Skeletal muscle satellite cell (primary cell): ENCODE measurements at regions not wholly inside any gene's neighbourhood (a gene's known extent, or its start where the extent isn't known, plus 50 kb on each side); places are given as distances from the start of the nearest gene placed in this dataset.

Source experiments
- H3K27me3 ChIP-seq: 2 replicates; pipeline ENCODE4 v1.7.0; 2013; ENCODE audit warnings: low read length; ENCODE audit not compliant: control insufficient read depth, insufficient read depth
- H3K36me3 ChIP-seq: 2 replicates; pipeline ENCODE4 v1.7.0; 2013; ENCODE audit warnings: mild to moderate bottlenecking, control low read depth, low read length; ENCODE audit not compliant: insufficient read depth
- H3K4me1 ChIP-seq: 2 replicates; pipeline ENCODE4 v1.7.0; 2013; ENCODE audit warnings: low read length; ENCODE audit not compliant: control insufficient read depth, insufficient read depth
- H3K4me2 ChIP-seq: 2 replicates; pipeline ENCODE4 v1.7.0; 2013; ENCODE audit warnings: mild to moderate bottlenecking, low read length
- H3K4me3 ChIP-seq: 2 replicates; pipeline ENCODE4 v1.7.0; 2013; ENCODE audit warnings: low read length
- H3K9ac ChIP-seq: 2 replicates; pipeline ENCODE4 v1.7.0; 2013; ENCODE audit warnings: mild to moderate bottlenecking, low read depth, low read length, moderate library complexity
- H3K9me3 ChIP-seq: replicated peaks from 2 replicates; pipeline ENCODE4 v1.7.0; 2013; ENCODE audit warnings: mild to moderate bottlenecking, control low read depth, low read length

- H3K4me2 ChIP-seq, result no peak overlapping the region
- H3K4me1 ChIP-seq, result no peaks in the 10 kb centered on the region
- H3K36me3 ChIP-seq, result no peaks in the 10 kb centered on the region
- H3K9ac ChIP-seq, result no peak overlapping the region
- no peaks in the 10 kb centered on the region for H3K27me3 ChIP-seq
- no peaks in the 10 kb centered on the region for H3K9me3 ChIP-seq
- no peak overlapping the region for H3K4me3 ChIP-seq
Observed at GRCh38 chr18:75574187-75574586, 146.7 kb upstream of the SMIM21 start.

GRCh38 chr18:75563150-75563549 is 135.6 kb upstream of the SMIM21 start:
- H3K9me3 ChIP-seq, result no peaks in the 10 kb centered on the region
- H3K9ac ChIP-seq, result no peak overlapping the region
- no peaks in the 10 kb centered on the region for H3K27me3 ChIP-seq
- H3K4me3 ChIP-seq, result no peak overlapping the region
- no peaks in the 10 kb centered on the region for H3K4me1 ChIP-seq
- no peak overlapping the region for H3K4me2 ChIP-seq
- no peaks in the 10 kb centered on the region for H3K36me3 ChIP-seq

DNA sequence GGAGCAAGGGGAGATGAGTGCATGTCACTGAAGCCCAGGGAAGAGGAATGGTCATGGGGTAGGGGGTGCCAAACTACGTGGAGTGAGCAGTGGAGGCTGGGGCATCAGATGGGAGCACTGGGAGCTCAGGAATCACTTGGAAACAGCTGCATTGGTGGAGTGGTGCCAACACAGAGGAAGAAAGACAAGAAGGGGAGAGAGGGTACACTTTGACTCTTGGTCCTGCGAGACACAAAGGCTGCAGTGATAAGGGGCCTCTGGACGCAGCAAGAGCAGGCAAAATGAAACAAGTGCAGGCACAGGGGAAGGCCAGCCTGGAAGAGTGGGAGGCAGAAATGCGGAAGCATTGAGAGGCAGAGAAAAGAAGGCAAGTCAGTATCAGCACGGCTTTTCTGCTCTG is 134.7 kb upstream of the SMIM21 start:
- Histone ChIP-seq H3K9ac (no peak overlapping the region), H3K4me1 (no peaks in the 10 kb centered on the region), H3K4me2 (no peak overlapping the region), H3K27me3 (no peaks in the 10 kb centered on the region), H3K36me3 (no peaks in the 10 kb centered on the region), H3K4me3 (no peak overlapping the region), H3K9me3 (no peaks in the 10 kb centered on the region)

GRCh38 chr18:75558790-75559189 is 131.3 kb upstream of the SMIM21 start:
- Histone ChIP-seq H3K27me3 (no peaks in the 10 kb centered on the region), H3K9ac (no peak overlapping the region), H3K4me2 (no peak overlapping the region), H3K9me3 (no peaks in the 10 kb centered on the region), H3K36me3 (no peaks in the 10 kb centered on the region), H3K4me3 (no peak overlapping the region), H3K4me1 (no peaks in the 10 kb centered on the region)

DNA sequence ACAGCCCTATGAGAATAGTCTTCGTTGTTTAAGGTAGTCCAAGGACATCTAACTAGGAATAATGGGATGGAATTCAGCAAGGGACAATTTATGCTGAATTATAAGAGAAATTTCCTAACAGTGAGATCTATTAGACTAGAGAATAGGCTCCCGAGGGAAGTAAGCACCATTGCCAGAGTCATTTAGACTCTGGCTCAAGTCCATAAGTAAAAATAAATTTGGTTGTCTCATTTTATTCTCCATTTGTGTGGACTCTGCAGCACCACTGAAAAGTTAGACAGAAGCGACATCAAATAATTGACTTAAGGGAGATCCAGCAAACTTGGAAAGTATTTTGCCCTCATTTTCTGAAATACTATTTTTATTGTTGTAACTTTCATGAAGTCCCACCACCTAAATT is 129.3 kb upstream of the SMIM21 start:
- H3K4me3 ChIP-seq, result no peak overlapping the region
- no peak overlapping the region for H3K9ac ChIP-seq
- H3K36me3 ChIP-seq, result no peaks in the 10 kb centered on the region
- no peaks in the 10 kb centered on the region for H3K27me3 ChIP-seq
- no peaks in the 10 kb centered on the region for H3K4me1 ChIP-seq
- H3K4me2 ChIP-seq, result no peak overlapping the region
- no peaks in the 10 kb centered on the region for H3K9me3 ChIP-seq

DNA sequence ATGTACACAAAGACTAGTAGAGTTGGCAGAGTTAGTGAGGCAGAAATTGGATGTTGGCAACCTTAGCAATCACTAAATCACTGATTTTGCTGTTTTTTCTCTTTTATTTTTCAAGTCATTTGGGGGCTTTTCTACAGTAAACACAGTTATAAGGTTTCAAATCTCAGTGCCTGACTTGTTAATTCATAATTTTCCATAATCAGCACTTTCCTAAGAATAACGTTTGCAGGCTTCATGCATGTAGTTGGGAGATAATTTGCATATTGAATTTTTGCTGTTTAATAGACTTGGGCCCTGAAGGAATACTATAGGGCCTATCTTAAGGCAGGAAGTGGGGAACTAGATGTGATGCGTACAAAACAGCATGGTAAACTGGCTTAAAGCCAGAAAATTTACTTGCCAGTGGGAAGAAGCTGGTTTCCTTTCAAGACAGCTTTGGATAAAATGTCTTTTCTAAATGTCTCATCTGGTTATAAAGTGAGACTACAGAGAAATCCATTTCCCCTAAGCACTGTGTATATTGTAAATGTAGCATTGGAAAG is 127.2 kb upstream of the SMIM21 start:
- no peaks in the 10 kb centered on the region for H3K27me3 ChIP-seq
- H3K4me1 ChIP-seq, result no peaks in the 10 kb centered on the region
- no peaks in the 10 kb centered on the region for H3K9me3 ChIP-seq
- H3K36me3 ChIP-seq, result no peaks in the 10 kb centered on the region
- no peak overlapping the region for H3K4me2 ChIP-seq
- no peak overlapping the region for H3K4me3 ChIP-seq
- no peak overlapping the region for H3K9ac ChIP-seq

- Histone ChIP-seq H3K4me3 (no peak overlapping the region), H3K36me3 (no peaks in the 10 kb centered on the region), H3K9me3 (no peaks in the 10 kb centered on the region), H3K9ac (no peak overlapping the region), H3K4me1 (no peaks in the 10 kb centered on the region), H3K4me2 (no peak overlapping the region), H3K27me3 (no peaks in the 10 kb centered on the region)
Observed at GRCh38 chr18:75554176-75554575, 126.7 kb upstream of the SMIM21 start.

DNA sequence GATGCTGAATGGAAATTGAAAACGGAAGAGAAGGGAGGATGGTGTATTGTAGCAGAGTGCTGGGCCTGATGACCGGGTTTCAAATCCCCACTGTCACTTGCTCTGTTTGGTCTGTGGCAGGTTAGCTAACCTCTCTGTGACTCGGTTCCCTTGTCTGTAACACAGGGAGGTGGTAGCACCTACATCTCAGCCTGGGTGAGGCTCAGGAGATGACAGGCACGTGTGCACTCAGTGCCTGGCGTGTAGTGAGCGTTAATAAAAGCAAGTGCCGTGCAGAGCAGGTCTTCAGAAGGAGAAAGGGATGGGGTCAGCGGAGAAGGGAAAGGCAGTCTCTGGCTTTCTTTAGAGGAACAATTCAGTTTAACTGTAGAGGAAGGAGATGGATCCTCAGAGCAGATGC is 125.5 kb upstream of the SMIM21 start:
- Histone ChIP-seq H3K9me3 (no peaks in the 10 kb centered on the region), H3K27me3 (no peaks in the 10 kb centered on the region), H3K4me1 (no peaks in the 10 kb centered on the region), H3K4me2 (no peak overlapping the region), H3K4me3 (no peak overlapping the region), H3K36me3 (no peaks in the 10 kb centered on the region), H3K9ac (no peak overlapping the region)

DNA sequence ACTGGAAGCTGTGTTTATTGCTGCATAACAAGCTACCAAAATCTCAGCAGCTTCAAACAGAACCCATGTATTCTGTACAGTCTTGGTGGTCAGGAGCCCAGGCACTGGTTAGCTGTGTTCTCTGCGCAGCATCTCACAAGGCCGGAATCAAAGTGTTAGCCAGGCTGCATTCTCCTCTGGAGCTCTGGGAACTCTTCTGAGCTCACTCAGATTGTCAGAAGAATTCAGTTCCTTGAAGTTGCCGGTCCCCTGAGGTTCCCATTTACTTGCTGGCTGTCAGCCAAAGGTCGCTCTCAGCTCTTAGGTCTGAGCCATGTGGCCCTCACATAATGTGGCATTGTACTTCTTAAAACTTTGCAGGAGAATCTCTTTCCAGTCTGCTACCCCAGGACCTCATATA is 123.6 kb upstream of the SMIM21 start:
- Histone ChIP-seq H3K36me3 (no peaks in the 10 kb centered on the region), H3K4me1 (no peaks in the 10 kb centered on the region), H3K9ac (no peak overlapping the region), H3K9me3 (no peaks in the 10 kb centered on the region), H3K27me3 (no peaks in the 10 kb centered on the region), H3K4me3 (no peak overlapping the region), H3K4me2 (no peak overlapping the region)

- no peak overlapping the region for H3K9ac ChIP-seq
- H3K4me2 ChIP-seq, result no peak overlapping the region
- no peaks in the 10 kb centered on the region for H3K36me3 ChIP-seq
- H3K4me3 ChIP-seq, result no peak overlapping the region
- no peaks in the 10 kb centered on the region for H3K27me3 ChIP-seq
- peaks cover 13% of the 10 kb centered on the region for H3K4me1 ChIP-seq
- H3K9me3 ChIP-seq, result no peaks in the 10 kb centered on the region
Observed at GRCh38 chr18:75548353-75548905, 120.9 kb upstream of the SMIM21 start.

DNA sequence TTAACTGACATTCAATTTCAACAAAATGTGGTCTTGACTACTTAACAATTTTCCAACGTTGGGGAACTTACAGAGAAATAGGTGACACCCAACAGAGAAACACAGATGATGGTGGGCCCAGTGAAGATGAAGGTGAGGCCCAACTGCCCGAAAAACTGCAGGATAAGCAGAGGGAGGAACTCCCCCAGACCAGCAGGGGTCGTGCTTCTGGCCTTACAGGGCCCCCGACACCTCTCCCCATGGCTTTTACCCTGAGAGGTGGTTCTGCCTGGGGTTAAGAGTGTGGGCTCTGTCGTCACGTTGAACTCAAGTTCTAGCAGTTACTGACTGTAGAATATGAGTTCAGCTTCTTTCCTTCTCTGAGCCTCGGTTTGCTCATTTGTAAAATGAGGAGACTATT is 119.5 kb upstream of the SMIM21 start:
- no peaks in the 10 kb centered on the region for H3K36me3 ChIP-seq
- no peaks in the 10 kb centered on the region for H3K27me3 ChIP-seq
- H3K4me3 ChIP-seq, result no peak overlapping the region
- no peak overlapping the region for H3K9ac ChIP-seq
- no peak overlapping the region for H3K4me2 ChIP-seq
- peaks cover 13% of the 10 kb centered on the region for H3K4me1 ChIP-seq
- no peaks in the 10 kb centered on the region for H3K9me3 ChIP-seq

- H3K9ac ChIP-seq, result no peak overlapping the region
- H3K9me3 ChIP-seq, result no peaks in the 10 kb centered on the region
- H3K4me1 ChIP-seq, result peaks cover 13% of the 10 kb centered on the region
- no peak overlapping the region for H3K4me2 ChIP-seq
- no peaks in the 10 kb centered on the region for H3K36me3 ChIP-seq
- no peaks in the 10 kb centered on the region for H3K27me3 ChIP-seq
- H3K4me3 ChIP-seq, result no peak overlapping the region
Observed at GRCh38 chr18:75545189-75545588, 117.7 kb upstream of the SMIM21 start.
